Stimulated activated effector memory CD8-positive, alpha-beta T cell treated with anti-CD3 and anti-CD28 coated beads, Interleukin-12 subunit alpha, Interleukin-12 subunit beta, amount 100 ng/mL, for 72 hours (primary cell): ENCODE measurements at regions not wholly inside any gene's neighbourhood (a gene's known extent, or its start where the extent isn't known, plus 50 kb on each side); places are given as distances from the start of the nearest gene placed in this dataset.
"Not testable (repeated sequence)": the region's sequence is repeated elsewhere in the genome, so short reads cannot be mapped to it uniquely, and the experiment has no call there.

Experiments
- ATAC-seq: fragments of 150-1000 bp; cut with Tn5 transposase; 2 replicates; pipeline ENCODE4 v1.10.0; 2021
- DNase-seq, 2 donors: peaks; one replicate each; pipeline ENCODE4 v3.0.0; 2021 to 2022; ENCODE audit warnings: low spot score in 2 of 2
- H3K27ac Mint-ChIP-seq: one replicate; pipeline ENCODE4 v1.8.0; 2022; ENCODE audit warnings: mild to moderate bottlenecking, mixed read lengths
- H3K36me3 Mint-ChIP-seq: one replicate; pipeline ENCODE4 v1.8.0; 2022; ENCODE audit warnings: mild to moderate bottlenecking, mixed read lengths
- H3K4me1 Mint-ChIP-seq: one replicate; pipeline ENCODE4 v1.8.0; 2022; ENCODE audit warnings: mixed read lengths
- H3K4me3 Mint-ChIP-seq: one replicate; pipeline ENCODE4 v1.8.0; 2022; ENCODE audit warnings: mild to moderate bottlenecking, mixed read lengths
- H3K9me3 Mint-ChIP-seq: one replicate; pipeline ENCODE4 v1.8.0; 2022; ENCODE audit warnings: mixed read lengths

DNA sequence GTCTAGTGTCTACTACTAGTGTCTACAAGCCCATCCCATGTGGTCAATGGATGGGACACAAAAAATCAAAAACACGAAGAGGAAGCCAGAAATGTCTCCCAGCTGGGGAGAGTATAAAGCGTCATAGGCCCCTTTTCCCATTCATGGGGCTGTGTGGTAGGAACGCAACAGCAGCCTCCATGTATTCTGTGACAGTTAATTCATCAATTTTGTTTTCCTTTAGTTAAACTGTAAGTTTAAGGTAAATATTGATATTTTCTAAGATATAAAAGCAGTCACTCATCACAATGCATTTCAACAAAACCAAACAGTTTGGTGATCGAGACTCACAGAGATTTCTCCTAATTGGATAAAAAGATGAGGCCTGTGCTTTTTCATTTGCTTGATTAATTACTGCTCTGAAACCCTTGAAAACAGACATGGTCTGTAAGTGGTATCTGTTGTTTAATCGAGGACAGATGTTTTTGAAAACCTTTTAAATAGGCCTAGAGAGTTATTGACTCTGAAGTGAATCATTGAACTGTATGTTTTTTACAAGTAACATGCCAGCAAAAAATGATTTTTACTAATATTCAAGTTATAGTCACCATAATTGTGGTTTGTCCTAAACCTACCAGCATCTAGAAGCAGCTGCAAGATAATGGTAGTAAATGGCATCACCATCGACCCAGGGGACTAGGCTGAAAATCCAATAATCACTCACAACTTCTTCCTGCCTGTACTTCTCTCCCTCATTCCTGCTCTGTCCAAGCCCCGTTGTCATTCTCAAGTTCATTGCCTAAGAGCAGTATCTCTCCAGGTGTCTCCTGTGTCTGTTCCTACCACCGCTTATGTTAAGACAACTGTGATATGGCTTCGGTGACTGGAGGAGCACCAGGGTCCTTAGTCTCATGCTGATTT lies 87.7 kb upstream of the SHISA3 start:
- no peaks in the 10 kb centered on the region for H3K4me1 Mint-ChIP-seq
- no peak overlapping the region for H3K4me3 Mint-ChIP-seq
- H3K36me3 Mint-ChIP-seq = no peaks in the 10 kb centered on the region
- DNase-seq (no peak), ATAC-seq (no peak)
- no peaks in the 10 kb centered on the region for H3K9me3 Mint-ChIP-seq
- H3K27ac Mint-ChIP-seq = no peak overlapping the region

GRCh38 chr4:42310358-42310757 lies 86.9 kb upstream of the SHISA3 start:
- Mint-ChIP-seq H3K4me3 (no peak overlapping the region), H3K27ac (no peak overlapping the region), H3K9me3 (no peaks in the 10 kb centered on the region), H3K36me3 (no peaks in the 10 kb centered on the region), H3K4me1 (no peaks in the 10 kb centered on the region)
- ATAC-seq (no peak), DNase-seq (no peak)

DNA sequence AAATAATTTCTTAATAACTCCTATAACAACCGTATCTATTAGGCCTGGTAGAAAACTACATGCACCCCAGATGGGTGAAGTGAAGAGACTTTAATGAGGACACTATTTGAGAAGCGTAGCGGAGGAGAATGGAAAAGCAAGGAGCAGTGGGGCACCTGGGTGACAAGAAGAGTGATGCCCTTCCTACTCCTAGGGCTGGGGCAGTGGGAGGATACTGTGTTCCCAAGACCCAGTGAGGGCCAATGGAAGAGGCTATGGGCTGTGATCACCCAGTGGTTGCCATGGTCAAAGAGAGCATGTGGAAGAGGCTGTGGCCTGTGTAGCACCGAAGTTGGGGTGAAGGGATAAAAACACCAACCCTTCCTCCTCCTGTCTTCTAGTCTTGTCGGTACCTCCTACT lies 86.5 kb upstream of the SHISA3 start:
- no peaks in the 10 kb centered on the region for H3K9me3 Mint-ChIP-seq

DNA sequence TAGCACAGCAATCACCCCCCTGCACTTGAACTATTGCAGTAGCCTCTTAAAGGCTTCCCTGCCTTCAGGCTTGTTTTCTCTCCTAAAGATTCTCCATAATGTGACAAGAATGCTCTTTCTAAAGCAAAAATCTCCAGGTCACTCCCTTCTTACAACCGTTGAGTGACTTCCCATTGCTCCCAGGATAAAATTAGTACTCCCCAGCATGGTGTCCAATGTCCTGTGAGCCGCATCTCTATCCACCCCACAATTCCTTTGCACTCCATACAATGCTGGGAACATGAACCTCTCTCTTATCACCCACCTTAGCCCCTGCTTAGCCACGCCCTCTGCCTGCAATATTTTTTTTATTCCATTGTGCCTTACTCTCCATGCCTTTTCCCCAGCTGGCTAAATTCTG lies 85.7 kb upstream of the SHISA3 start:
- H3K9me3 Mint-ChIP-seq = no peaks in the 10 kb centered on the region
- ATAC-seq = no peak
- H3K4me3 Mint-ChIP-seq = no peak overlapping the region
- H3K36me3 Mint-ChIP-seq = no peaks in the 10 kb centered on the region
- no peak for DNase-seq
- H3K4me1 Mint-ChIP-seq = no peaks in the 10 kb centered on the region
- H3K27ac Mint-ChIP-seq = no peak overlapping the region

More for the DNA sequence above, 86.5 kb upstream of the SHISA3 start:
- DNase-seq = no peak
- no peaks in the 10 kb centered on the region for H3K4me1 Mint-ChIP-seq
- no peak overlapping the region for H3K27ac Mint-ChIP-seq
- ATAC-seq = no peak
- no peaks in the 10 kb centered on the region for H3K36me3 Mint-ChIP-seq
- no peak overlapping the region for H3K4me3 Mint-ChIP-seq

DNA sequence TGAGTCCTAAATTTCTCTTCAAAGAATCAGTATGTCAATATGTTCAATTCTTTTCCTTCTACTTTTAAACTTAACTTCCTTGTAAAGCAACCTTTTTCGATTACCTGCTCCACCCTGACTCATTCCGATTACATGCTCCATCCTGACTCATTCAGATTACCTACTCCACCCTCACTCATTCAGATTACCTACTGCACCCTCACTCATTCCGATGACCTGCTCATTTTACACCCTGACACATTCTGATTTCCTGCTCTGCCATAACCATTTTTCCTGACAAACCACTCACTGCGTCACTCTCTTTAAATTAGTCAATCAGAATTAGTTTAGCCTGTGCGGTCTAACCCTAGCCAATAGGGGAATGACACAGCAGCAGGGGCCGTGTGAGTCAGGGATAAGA lies 83.9 kb upstream of the SHISA3 start:
- ATAC-seq, H3K36me3 Mint-ChIP-seq, H3K4me3 Mint-ChIP-seq: not testable (repeated sequence)

GRCh38 chr4:42313872-42314271 lies 83.4 kb upstream of the SHISA3 start:
- Mint-ChIP-seq H3K27ac (no peak overlapping the region), H3K4me3 (no peak overlapping the region), H3K4me1 (no peaks in the 10 kb centered on the region), H3K36me3 (no peaks in the 10 kb centered on the region), H3K9me3 (no peaks in the 10 kb centered on the region)
- DNase-seq (no peak), ATAC-seq (no peak)

More for the DNA sequence above, 83.9 kb upstream of the SHISA3 start:
- not testable (repeated sequence) for H3K9me3 Mint-ChIP-seq, DNase-seq, H3K4me1 Mint-ChIP-seq, H3K27ac Mint-ChIP-seq

DNA sequence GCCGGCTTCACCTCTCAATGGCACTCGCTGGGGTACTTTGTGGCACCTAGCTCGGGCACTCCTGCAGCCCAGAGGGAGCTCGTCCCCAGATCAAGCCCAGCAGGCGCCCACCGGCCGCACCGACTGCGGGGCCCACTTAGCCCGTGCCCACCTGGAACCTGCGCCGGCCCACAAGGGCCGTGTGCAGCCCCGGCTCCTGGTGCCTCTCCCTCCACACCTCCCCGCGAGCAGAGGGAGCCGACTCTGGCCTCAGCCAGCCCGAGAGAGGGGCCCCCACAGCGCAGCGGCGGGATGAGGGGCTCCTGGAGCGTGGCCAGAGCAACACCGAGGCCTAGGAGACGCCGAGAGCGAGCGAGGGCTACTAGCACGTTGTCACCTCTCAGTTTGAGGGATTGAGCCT lies 82.1 kb upstream of the SHISA3 start:
- H3K36me3 Mint-ChIP-seq = no peaks in the 10 kb centered on the region
- DNase-seq (no peak), ATAC-seq (no peak)
- no peak overlapping the region for H3K27ac Mint-ChIP-seq
- H3K4me3 Mint-ChIP-seq = no peak overlapping the region
- H3K9me3 Mint-ChIP-seq = no peaks in the 10 kb centered on the region
- no peaks in the 10 kb centered on the region for H3K4me1 Mint-ChIP-seq

- Mint-ChIP-seq H3K4me3 (no peak overlapping the region), H3K4me1 (no peaks in the 10 kb centered on the region), H3K36me3 (no peaks in the 10 kb centered on the region), H3K9me3 (no peaks in the 10 kb centered on the region), H3K27ac (no peak overlapping the region)
- no peak for DNase-seq
- ATAC-seq = no peak
Observed at GRCh38 chr4:42320822-42321388, 76.4 kb upstream of the SHISA3 start.

DNA sequence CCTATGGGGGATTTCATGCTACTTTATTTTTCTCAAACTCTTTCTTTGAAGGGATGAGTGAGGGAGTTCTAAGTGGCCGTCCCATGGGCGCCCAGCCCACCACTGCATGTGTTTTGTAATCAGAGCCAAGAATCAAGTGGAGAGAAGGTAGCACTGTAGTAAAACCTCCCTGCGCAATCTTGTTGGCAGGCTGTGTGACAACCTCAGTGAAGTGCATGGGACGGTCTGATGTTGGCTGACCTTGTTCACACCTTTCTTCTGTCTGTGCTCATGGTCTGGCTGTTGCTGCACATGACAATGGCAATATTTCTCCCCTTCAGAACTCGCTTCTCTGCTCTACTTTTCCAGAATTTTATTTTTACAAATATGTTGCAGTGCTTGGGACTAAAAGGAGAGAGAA lies 71.2 kb upstream of the SHISA3 start:
- H3K27ac Mint-ChIP-seq = no peak overlapping the region
- no peak for DNase-seq
- no peaks in the 10 kb centered on the region for H3K36me3 Mint-ChIP-seq
- no peaks in the 10 kb centered on the region for H3K9me3 Mint-ChIP-seq
- ATAC-seq = no peak
- no peaks in the 10 kb centered on the region for H3K4me1 Mint-ChIP-seq
- H3K4me3 Mint-ChIP-seq = no peak overlapping the region

DNA sequence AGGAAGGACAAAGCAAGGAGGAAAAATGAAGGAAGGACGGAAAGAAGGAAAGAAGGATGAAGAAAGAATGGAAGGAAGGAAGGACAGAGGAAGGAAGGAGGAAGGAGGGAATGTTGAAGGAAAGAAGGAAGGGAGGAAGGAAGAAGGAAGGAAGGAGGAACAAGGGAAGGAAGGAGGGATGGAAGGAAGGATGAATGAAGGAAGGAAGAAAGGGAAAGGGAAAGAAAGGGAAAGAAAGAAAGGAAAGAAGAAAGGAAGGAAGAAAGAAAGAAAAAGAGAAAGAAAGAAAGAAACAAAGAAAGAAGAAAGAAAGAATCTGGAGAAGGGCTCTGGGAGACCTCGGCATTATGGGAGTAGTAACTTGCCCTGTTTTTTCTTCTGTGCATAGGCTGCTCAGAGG lies 70.8 kb upstream of the SHISA3 start:
- no peaks in the 10 kb centered on the region for H3K36me3 Mint-ChIP-seq
- no peaks in the 10 kb centered on the region for H3K4me1 Mint-ChIP-seq
- no peak overlapping the region for H3K4me3 Mint-ChIP-seq
- no peak overlapping the region for H3K27ac Mint-ChIP-seq
- ATAC-seq = no peak
- H3K9me3 Mint-ChIP-seq = peaks cover 3% of the 10 kb centered on the region
- DNase-seq = no peak

GRCh38 chr4:42327323-42327722 lies 70.0 kb upstream of the SHISA3 start:
- ATAC-seq (no peak), DNase-seq (no peak)
- H3K4me3 Mint-ChIP-seq = no peak overlapping the region
- H3K9me3 Mint-ChIP-seq = peaks cover 3% of the 10 kb centered on the region
- H3K4me1 Mint-ChIP-seq = no peaks in the 10 kb centered on the region
- no peaks in the 10 kb centered on the region for H3K36me3 Mint-ChIP-seq
- H3K27ac Mint-ChIP-seq = no peak overlapping the region

- no peaks in the 10 kb centered on the region for H3K4me1 Mint-ChIP-seq
- H3K36me3 Mint-ChIP-seq = no peaks in the 10 kb centered on the region
- H3K4me3 Mint-ChIP-seq = no peak overlapping the region
- DNase-seq (no peak), ATAC-seq (no peak)
- H3K27ac Mint-ChIP-seq = no peak overlapping the region
- peaks cover 3% of the 10 kb centered on the region for H3K9me3 Mint-ChIP-seq
Observed at GRCh38 chr4:42328978-42329377, 68.3 kb upstream of the SHISA3 start.

GRCh38 chr4:42329421-42329820 lies 67.9 kb upstream of the SHISA3 start:
- peaks cover 3% of the 10 kb centered on the region for H3K9me3 Mint-ChIP-seq
- H3K4me3 Mint-ChIP-seq = no peak overlapping the region
- ATAC-seq = no peak
- no peak overlapping the region for H3K27ac Mint-ChIP-seq
- no peaks in the 10 kb centered on the region for H3K36me3 Mint-ChIP-seq
- H3K4me1 Mint-ChIP-seq = no peaks in the 10 kb centered on the region
- DNase-seq = no peak

DNA sequence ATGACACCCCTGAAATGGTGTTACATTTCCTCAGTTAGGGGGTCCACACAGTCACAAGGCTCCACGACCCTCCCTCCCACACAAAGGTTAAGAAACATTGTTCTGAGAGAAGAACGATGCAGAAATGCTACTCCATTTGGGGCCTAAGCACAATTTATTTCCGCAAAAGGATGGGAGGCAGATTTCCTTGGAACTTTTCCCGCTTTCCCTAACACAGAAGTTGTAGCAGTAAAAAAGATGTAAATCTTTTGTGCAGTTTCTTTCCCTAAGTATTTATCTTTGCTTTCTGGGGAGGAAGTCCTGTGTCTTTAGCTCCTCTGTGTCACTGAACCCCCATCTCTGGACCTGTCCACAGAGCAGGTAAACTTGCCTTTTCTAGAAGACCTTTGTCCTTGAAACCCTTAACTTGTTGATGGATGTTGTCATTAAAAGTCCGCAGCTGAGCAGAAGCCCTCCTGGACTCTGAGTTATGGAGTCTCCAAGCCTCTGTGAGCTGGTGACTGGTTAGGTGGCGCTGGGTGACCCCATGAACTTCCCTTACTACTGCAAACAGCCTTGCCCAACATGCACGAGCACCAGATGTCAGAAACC lies 67.2 kb upstream of the SHISA3 start:
- no peaks in the 10 kb centered on the region for H3K4me1 Mint-ChIP-seq
- H3K36me3 Mint-ChIP-seq = no peaks in the 10 kb centered on the region
- peaks cover 3% of the 10 kb centered on the region for H3K9me3 Mint-ChIP-seq
- no peak for DNase-seq
- no peak for ATAC-seq
- H3K27ac Mint-ChIP-seq = no peak overlapping the region
- H3K4me3 Mint-ChIP-seq = no peak overlapping the region

DNA sequence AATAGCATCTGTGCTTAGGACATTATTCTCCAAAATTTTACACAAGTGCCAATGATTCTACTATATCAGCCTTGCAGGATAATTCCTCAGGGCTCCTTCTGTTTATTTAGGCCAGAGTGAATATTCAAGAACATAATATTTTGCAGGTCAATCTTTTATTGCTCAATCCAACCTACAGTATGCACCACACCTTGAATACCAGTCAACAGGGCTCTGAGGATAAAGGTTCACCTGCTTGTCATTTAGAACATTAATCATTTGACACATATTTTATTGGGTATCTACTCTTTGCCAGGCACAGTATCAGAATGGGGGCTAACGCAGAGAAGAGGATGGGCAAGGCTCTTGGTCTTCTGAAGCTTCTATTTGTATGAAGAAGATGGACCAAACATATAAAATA lies 66.2 kb upstream of the SHISA3 start:
- peaks cover 3% of the 10 kb centered on the region for H3K9me3 Mint-ChIP-seq
- H3K36me3 Mint-ChIP-seq = no peaks in the 10 kb centered on the region
- H3K27ac Mint-ChIP-seq = no peak overlapping the region

DNA sequence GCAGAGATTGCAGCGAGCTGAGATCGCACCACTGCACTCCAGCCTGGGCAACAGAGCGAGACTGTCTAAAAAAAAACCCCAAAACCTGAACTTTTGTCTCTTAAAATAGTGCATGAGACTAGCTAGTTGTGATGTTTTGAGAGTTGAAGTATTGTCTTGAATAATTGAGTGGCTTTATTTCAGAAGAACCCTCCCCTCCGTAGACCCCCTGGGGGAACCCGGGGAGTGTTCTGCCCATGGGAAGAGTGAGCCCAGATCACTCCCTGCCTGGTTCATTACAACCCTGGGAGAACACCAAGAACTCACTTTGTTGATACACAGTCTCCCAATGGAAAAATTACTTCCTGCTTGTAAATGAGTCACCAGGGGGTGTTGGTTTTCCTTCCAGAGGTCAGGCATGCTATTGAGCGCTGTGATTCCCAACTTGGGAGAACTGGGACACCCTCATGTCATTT lies 65.3 kb upstream of the SHISA3 start:
- no peak for ATAC-seq
- Mint-ChIP-seq H3K4me3 (no peak overlapping the region), H3K4me1 (no peaks in the 10 kb centered on the region), H3K36me3 (no peaks in the 10 kb centered on the region), H3K9me3 (peaks cover 3% of the 10 kb centered on the region), H3K27ac (no peak overlapping the region)
- no peak for DNase-seq

More for the DNA sequence above, 66.2 kb upstream of the SHISA3 start:
- no peaks in the 10 kb centered on the region for H3K4me1 Mint-ChIP-seq
- H3K4me3 Mint-ChIP-seq = no peak overlapping the region
- DNase-seq (no peak), ATAC-seq (no peak)
